HG03460 (cell line): ENCODE measurements at regions not wholly inside any gene's neighbourhood (a gene's known extent, or its start where the extent isn't known, plus 50 kb on each side); places are given as distances from the start of the nearest gene placed in this dataset.

Experiments
- ATAC-seq: cut with Tn5 transposase; IDR thresholded peaks from one replicate; pipeline ENCODE4 v1.9.1; 2021; ENCODE audit not compliant: unreplicated experiment

- ATAC-seq: peak; percentile 76
Measured at GRCh38 chr20:16175322-16175961, 397.8 kb downstream of the KIF16B start.

DNA sequence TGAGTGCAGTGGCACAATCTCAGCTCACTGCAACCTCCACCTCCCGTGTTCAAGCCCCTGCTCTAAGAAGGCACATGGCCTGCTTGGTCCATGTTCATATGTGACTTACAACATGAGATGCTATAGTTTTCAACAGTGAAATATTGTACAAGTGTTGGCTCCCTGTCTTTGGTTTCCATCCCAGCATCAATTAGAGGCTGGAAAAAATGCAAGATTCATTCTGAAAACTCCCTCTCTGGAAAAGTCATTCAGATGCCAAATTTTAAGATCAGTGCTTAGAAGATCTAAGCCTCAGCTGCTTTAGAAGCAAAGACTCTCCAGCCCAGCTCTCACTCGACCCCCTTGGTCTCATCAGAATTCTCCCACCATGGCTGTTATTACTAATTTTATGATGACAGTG lies 398.9 kb downstream of the KIF16B start:
- no peak for ATAC-seq

DNA sequence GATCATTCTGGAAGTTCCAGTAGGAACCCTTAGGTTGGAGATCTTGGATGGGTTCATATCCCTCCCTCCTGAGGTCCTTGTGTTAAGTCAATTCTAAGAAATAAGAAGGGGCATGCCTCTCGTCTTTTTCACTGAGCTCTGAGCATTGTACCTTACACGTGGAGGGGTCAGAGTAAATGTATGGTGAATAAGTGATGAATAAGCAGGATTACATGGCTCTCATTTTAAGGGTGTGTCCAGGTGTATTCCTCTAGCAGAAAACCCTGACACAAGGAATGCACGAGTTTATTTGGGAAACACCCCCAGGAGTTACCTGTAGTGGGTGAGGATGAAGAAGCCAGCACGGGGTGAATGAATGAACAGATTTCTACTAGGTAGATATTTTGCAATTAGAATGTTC lies 400.2 kb downstream of the KIF16B start:
- ATAC-seq: no peak

DNA sequence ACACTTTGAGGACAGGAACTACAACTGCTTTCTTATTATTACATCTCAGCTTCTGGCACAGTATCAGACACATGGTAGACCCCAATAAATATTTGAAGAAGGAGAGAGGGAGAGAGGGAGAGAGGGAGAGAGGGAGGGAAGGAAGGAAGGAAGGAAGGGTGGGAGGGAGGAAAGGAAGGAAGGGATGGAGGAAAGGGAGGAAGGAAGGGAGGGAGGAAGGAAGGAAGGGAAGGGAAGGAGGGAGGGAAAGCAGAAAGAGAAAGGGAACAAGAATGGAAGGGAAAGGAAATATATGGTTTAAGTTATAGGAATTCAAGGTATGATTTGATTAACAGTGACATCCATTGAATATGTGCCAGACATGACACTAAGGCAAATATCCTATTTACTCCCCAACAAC lies 402.1 kb downstream of the KIF16B start:
- ATAC-seq: no peak

GRCh38 chr20:16170406-16170971 lies 402.8 kb downstream of the KIF16B start:
- no peak for ATAC-seq

- no peak for ATAC-seq
Measured at GRCh38 chr20:16167423-16168130, 405.7 kb downstream of the KIF16B start.

DNA sequence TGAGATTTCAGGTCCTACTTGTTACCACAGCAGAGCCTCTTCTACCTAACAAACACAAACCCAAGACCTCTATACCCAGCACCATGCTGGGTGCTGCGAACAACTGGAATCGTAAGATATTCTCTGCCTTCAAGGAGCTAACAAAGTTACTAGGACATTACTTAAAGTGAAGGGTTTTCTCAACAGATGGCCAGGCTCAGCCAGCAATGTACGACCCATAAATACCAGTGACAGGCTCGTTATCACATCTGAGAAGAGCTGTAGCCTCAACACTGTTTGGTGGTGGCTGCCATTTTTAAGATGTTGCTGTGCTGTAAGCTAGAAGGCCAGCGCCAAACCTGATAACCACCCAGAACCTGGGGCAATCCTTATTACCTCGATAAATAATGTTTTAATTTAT lies 406.5 kb downstream of the KIF16B start:
- no peak for ATAC-seq

- ATAC-seq: peak; percentile 52
Measured at GRCh38 chr20:16158976-16159286, 414.3 kb downstream of the KIF16B start.

DNA sequence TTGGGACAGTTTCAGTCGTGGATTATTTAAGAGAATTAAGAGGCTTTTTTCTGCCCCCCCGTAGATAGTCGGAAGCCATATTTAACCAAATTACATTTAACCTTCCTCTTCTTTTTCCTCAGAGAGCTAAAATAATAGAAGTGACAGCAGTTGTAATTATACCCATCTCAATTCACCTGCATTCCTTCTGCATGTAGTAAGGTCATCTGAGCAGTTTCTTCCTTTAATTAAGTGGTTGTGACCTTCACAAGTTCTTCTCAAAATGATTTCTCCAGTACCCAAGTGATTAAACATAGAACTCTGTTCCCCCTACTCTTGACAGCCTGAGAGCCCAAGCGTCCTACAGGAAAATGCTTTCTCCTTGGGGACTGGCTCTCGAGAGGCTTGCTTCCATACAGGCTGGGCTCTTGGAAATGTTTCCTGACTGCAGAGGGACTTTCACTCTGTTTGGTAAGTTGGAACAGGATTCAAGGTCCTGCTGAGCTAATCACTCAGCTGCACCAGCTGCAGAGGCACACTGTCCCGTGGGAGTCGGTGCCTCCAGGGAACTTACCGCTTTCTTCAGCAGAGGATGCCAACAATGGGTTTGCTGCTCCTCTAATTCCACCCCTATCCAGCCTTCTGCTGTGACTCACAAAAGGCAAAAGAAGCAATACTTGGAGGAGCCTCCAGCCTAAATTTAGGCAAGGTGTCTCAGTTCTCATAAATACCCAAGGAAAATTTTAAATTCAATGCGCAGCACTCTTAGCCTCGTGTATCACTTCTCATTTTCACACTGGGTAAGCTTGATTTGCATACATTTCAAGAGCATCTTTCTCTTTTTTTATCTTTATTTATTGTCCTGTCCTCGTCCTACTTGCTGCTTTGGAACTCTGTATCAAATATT lies 414.9 kb downstream of the KIF16B start:
- ATAC-seq: peak; percentile 91

GRCh38 chr20:16147916-16148315 lies 425.3 kb downstream of the KIF16B start:
- no peak for ATAC-seq

- ATAC-seq: no peak
Measured at GRCh38 chr20:16147216-16147615, 426.0 kb downstream of the KIF16B start.

DNA sequence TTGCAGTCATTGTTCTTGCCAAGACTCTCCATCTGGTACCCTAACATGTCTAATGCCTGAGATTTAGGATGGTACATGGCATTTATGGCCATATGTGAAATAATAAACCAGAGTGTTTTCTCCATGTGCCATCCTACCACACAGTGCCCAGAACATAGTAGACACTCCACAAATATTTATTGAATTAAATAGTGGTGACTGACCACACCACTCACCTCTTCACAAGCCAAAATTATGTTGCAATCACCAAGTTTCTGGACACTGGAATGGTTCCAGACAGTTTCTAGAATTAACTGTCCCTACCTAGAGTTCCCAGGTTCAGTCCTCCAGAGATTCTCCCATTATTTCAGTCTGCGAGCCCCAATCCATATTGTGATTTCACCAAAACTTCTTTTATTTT lies 427.3 kb downstream of the KIF16B start:
- ATAC-seq: no peak

DNA sequence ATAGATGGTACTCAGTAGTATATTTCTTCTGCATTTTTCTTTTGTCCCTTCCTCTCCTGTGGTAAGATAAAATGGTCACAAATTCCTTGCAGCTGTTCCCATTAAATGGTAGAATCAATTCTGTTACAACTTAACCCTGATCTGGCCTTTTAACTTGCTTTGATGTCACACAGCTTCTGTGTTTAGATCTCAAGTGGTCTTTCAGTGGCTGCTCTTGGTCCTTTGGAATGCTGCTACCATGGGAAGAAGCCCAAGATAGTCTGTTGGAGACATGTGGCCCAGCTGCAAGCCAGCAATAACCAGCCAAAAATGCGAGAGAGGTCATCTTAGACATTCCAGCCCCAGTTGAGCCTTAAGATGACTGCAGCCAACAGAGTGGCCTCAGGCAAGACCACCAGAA lies 429.7 kb downstream of the KIF16B start:
- ATAC-seq: no peak

DNA sequence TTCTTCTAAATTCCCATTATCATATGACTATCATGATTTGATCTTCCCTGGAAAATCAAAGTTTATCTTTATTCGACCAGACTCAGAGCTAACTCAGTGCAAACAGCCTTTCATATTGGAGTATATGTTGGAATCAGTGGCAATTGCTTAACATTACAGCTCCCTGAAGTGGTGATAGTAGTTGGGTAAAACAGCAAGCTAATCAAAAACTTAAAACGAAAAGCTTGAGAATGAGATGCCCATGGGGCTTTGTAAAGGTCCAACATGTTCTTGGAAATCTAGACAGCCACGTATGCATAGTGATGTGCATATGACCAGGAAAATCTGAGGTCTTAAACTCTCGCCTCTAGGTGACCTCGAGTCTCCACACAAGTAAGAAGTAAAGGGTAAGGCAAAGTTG lies 437.6 kb downstream of the KIF16B start:
- no peak for ATAC-seq

DNA sequence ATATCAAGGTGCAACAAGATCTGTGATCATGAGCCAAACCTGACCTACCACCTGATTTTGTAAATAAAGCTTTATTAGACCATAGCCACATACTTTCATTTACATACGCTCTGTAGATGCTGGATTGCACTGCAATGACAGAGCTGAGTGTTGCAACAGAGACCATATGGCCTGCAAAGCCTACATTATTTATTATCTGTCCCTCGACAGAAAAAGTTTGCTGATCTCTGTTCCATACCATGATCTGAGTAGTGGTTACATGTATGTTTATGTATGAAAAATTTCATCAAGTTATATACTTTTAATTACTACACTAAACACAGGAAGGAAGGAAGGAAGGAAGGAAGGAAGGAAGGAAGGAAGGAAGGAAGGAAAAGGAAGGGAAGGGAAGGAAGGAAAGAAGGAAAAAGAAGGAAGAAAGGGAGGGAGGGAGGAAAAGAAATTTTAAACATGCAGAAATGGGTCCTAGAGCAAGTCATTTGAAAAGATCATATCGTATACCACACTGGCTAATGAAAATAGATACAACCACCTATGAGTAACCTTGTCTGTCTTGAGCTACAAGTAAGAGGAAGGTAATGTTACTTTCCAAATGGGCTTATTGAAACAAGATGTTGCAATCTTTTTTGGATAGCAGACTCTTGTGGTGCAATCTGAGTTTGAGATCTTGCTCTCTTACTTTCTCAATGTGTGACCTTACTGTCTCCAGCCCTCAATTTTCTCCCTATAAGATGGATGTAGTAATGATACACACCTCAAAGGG lies 441.0 kb downstream of the KIF16B start:
- no peak for ATAC-seq

DNA sequence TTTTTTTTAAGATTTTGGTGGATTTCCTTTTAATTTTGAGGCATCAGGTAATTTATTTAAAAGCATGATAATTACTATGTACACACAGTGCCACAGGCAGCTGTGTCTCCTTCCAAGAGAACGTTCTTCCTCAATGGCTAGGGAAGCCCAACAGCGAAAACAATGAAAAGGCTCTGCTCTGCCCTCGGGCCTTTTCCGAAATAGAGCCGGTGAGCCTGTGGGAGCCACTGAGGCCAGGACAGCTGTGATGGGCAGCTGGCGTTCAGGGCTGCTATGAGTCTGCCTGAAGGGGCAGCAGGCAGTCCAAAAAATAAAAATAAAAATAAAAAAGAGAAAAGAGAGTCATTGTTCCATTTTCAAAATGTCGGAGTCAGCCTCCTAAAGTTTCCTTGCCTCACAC lies 443.8 kb downstream of the KIF16B start:
- ATAC-seq: no peak

GRCh38 chr20:16128538-16129106 lies 444.6 kb downstream of the KIF16B start:
- no peak for ATAC-seq

- no peak for ATAC-seq
Measured at GRCh38 chr20:16125816-16126215, 447.4 kb downstream of the KIF16B start.

DNA sequence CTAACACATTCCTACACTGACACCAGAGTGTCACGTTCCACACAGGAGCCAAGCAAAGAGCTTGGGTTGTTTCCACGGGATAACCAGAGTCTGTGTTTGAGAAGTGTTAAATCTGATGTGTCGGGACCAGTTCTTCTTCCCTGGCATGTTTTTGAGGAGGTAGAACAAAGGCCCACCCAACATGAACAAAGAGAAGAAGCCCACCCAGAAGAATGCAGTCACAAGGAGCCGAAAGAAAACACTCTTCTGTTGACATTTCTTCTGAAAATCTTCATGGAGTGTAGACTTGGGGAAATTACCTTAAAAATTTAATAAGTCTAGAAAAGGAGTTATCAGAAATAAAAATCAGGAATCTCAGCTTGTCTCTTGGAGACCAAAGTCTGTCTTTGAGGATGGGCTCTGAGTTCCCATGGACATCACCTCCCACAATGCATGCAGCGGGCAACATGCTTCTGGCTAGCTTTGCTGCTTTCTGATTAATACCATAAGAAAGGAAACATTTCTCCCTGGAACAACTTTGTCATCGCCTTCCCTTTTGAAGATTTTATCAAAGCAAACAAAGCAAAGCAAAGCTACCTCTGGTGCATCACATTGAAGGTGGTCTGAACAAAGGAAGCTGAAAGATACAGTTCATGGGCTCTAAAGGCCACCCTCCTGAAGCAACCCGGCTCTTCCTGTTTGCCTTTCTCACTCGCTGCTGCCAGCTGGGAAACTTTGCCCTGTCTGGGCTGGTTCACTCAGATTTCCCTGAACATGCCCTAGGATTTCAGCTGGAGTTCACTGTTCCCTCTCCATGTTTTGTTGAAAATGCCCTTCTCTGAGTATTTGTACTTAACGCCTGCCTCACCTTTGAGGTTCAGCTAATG lies 448.1 kb downstream of the KIF16B start:
- ATAC-seq: no peak

DNA sequence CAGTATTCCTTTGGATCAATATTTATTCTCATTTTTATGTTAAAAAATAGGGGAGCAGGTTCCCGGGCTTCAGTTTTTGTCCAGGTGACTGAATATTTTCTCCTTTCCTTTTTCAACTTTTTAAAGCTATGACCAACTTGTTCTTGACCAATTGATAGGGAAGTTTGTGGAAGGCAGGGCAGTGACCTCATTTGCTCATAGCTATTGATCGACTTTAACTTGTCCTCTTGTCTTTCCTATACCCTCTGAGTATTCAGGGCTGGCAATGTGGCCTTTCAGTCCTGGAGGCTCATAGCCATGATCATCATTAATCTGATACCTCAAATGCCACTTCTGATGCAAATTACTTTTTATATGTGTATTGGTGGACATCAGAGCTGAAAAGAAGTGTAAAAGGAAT lies 448.8 kb downstream of the KIF16B start:
- ATAC-seq: no peak
